ENCODE measurements at regions not wholly inside any gene's neighbourhood (a gene's known extent, or its start where the extent isn't known, plus 50 kb on each side); places are given as distances from the start of the nearest gene placed in this dataset.
"Not testable (repeated sequence)": the region's sequence is repeated elsewhere in the genome, so short reads cannot be mapped to it uniquely, and the experiment has no call there.

- no peak for TF ChIP-seq CTCF (IDR thresholded peaks at IDR 0.05)
- H3K36me3 Mint-ChIP-seq (ENCODE audit: low read depth), result no peaks in the 10 kb centered on the region
- H3K27ac Mint-ChIP-seq (ENCODE audit: unreplicated experiment), result no peak overlapping the region
- H3K9me3 Mint-ChIP-seq (ENCODE audit: low read depth), result no peaks in the 10 kb centered on the region
- DNase-seq (ENCODE audit: low spot score), result no peak
- peaks cover 2% of the 10 kb centered on the region for H3K4me1 Mint-ChIP-seq (ENCODE audit: low read depth)
- H3K27me3 Mint-ChIP-seq (ENCODE audit: low read depth), result no peaks in the 10 kb centered on the region
- H3K4me3 Mint-ChIP-seq (ENCODE audit: unreplicated experiment), result no peak overlapping the region
Observed at GRCh38 chr5:143521141-143521540, 117.7 kb upstream of the NR3C1 start.

GRCh38 chr5:143519215-143519614, 115.7 kb upstream of the NR3C1 start:
- not testable (repeated sequence) for DNase-seq (ENCODE audit: low spot score); H3K36me3 Mint-ChIP-seq (ENCODE audit: low read depth); H3K27ac Mint-ChIP-seq (ENCODE audit: unreplicated experiment); H3K4me3 Mint-ChIP-seq (ENCODE audit: unreplicated experiment); H3K9me3 Mint-ChIP-seq (ENCODE audit: low read depth); H3K27me3 Mint-ChIP-seq (ENCODE audit: low read depth)
- H3K4me1 Mint-ChIP-seq (ENCODE audit: low read depth), result peaks cover 15% of the 10 kb centered on the region

- H3K27ac Mint-ChIP-seq (ENCODE audit: unreplicated experiment); H3K36me3 Mint-ChIP-seq (ENCODE audit: low read depth); H3K9me3 Mint-ChIP-seq (ENCODE audit: low read depth); DNase-seq (ENCODE audit: low spot score); H3K27me3 Mint-ChIP-seq (ENCODE audit: low read depth); H3K4me3 Mint-ChIP-seq (ENCODE audit: unreplicated experiment): not testable (repeated sequence)
- peaks cover 15% of the 10 kb centered on the region for H3K4me1 Mint-ChIP-seq (ENCODE audit: low read depth)
Observed at GRCh38 chr5:143517824-143518223, 114.3 kb upstream of the NR3C1 start.

- Mint-ChIP-seq H3K4me3 (ENCODE audit: unreplicated experiment) (no peak overlapping the region), H3K36me3 (ENCODE audit: low read depth) (no peaks in the 10 kb centered on the region), H3K27me3 (ENCODE audit: low read depth) (no peaks in the 10 kb centered on the region), H3K27ac (ENCODE audit: unreplicated experiment) (no peak overlapping the region), H3K4me1 (ENCODE audit: low read depth) (peaks cover 15% of the 10 kb centered on the region), H3K9me3 (ENCODE audit: low read depth) (no peaks in the 10 kb centered on the region)
- DNase-seq (ENCODE audit: low spot score), result no peak
- no peak for TF ChIP-seq CTCF (IDR thresholded peaks at IDR 0.05)
Observed at GRCh38 chr5:143516249-143516648, 112.8 kb upstream of the NR3C1 start.

- Mint-ChIP-seq H3K4me1 (ENCODE audit: low read depth) (peaks cover 15% of the 10 kb centered on the region), H3K27me3 (ENCODE audit: low read depth) (no peaks in the 10 kb centered on the region), H3K9me3 (ENCODE audit: low read depth) (no peaks in the 10 kb centered on the region), H3K27ac (ENCODE audit: unreplicated experiment) (no peak overlapping the region), H3K36me3 (ENCODE audit: low read depth) (no peaks in the 10 kb centered on the region), H3K4me3 (ENCODE audit: unreplicated experiment) (no peak overlapping the region)
- DNase-seq (ENCODE audit: low spot score), result no peak
- TF ChIP-seq CTCF (IDR thresholded peaks at IDR 0.05), result no peak
Observed at GRCh38 chr5:143515829-143516228, 112.3 kb upstream of the NR3C1 start.

GRCh38 chr5:143514616-143515335, 111.3 kb upstream of the NR3C1 start:
- no peak for TF ChIP-seq CTCF (IDR thresholded peaks at IDR 0.05)
- peaks cover 15% of the 10 kb centered on the region for H3K4me1 Mint-ChIP-seq (ENCODE audit: low read depth)
- no peak overlapping the region for H3K4me3 Mint-ChIP-seq (ENCODE audit: unreplicated experiment)
- H3K36me3 Mint-ChIP-seq (ENCODE audit: low read depth), result no peaks in the 10 kb centered on the region
- no peaks in the 10 kb centered on the region for H3K9me3 Mint-ChIP-seq (ENCODE audit: low read depth)
- no peaks in the 10 kb centered on the region for H3K27me3 Mint-ChIP-seq (ENCODE audit: low read depth)
- no peak for DNase-seq (ENCODE audit: low spot score)
- H3K27ac Mint-ChIP-seq (ENCODE audit: unreplicated experiment), result no peak overlapping the region

All from chondrocyte (in vitro differentiated cells).